Loucy (cell line): ENCODE measurements at regions not wholly inside any gene's neighbourhood (a gene's known extent, or its start where the extent isn't known, plus 50 kb on each side); places are given as distances from the start of the nearest gene placed in this dataset.

Experiments used
- CTCF ChIP-seq: fragments of 200-600 bp; sonication (generic); conservative IDR thresholded peaks from 2 replicates; pipeline ENCODE4 v1.5.1; 2014; ENCODE audit warnings: mild to moderate bottlenecking, antibody characterized with exemption, low read length
- EZH2phosphoT487 ChIP-seq: fragments of 200-600 bp; IDR thresholded peaks from 2 replicates; pipeline ENCODE4 v1.6.1; 2018; ENCODE audit warnings: antibody characterized with exemption, mild to moderate bottlenecking, moderate library complexity, borderline replicate concordance

GRCh38 chr2:191577605-191578004 is 100.3 kb upstream of the NABP1 start:
- TF ChIP-seq CTCF (no peak), EZH2phosphoT487 (no peak)
